ENCODE measurements at regions not wholly inside any gene's neighbourhood (a gene's known extent, or its start where the extent isn't known, plus 50 kb on each side); places are given as distances from the start of the nearest gene placed in this dataset.

DNA sequence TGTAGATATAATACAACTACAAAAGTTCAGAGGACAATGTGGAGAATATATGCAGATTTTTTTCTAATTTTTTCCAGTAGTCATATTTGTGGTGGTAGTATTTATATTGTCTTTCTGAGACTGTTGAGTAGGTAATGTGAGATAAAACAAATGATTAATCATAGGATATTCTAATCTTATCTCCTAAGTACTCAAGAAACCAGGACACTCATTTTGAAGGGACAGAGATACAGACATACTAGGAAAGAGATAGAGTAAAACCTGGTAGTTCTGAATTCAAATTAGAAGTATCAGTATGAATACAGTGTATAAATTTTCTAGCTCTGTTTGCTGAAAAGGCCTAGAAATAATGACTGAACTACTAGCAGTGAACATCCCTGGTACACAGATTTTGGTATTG lies 141.7 kb upstream of the ASIC2 start:
- Mint-ChIP-seq H3K36me3 (ENCODE audit: insufficient read depth in 2 of 2) (no peaks in the 10 kb centered on the region), H3K4me1 (ENCODE audit: low read depth) (no peaks in the 10 kb centered on the region), H3K9me3 (peaks cover 0 to 2% of the 10 kb centered on the region in 2 donors), H3K27me3 (ENCODE audit: low read depth) (no peaks in the 10 kb centered on the region), H3K27ac (no peak overlapping the region), H3K4me3 (no peak overlapping the region)
- ATAC-seq (replicated peaks in 1 of 2) = peak in 1 of 2 donors; percentile 51
- DNase-seq = no peak

DNA sequence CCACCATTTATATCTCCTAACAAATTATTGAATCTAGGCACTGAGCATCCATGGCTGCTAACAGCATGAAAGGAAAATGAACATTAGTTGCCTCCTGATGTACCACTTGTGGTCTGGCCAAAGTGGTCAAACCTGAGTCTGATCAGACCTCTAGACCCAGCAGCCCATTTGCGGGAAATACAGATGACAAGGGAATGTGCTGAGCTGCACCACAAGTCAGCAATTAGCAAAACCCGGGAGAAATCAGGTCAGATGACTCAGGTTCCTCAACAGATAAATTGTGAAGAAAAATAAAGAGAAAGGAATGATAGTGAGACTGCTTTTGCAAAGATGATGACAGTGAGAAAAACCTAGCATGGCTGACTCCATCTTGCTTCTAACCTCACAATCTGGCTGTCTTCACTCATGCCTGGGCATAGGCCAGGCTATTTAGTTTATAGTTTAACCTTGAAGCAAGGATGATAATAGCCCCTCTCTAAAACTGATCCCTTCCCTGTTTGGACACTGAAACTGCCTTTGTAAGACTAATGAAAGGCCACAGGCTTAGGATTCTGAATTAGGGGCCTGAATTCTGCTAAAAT lies 142.7 kb upstream of the ASIC2 start:
- no peaks in the 10 kb centered on the region for H3K4me1 Mint-ChIP-seq (ENCODE audit: low read depth)
- H3K27ac Mint-ChIP-seq = no peak overlapping the region
- H3K36me3 Mint-ChIP-seq (ENCODE audit: insufficient read depth in 2 of 2) = no peaks in the 10 kb centered on the region
- H3K4me3 Mint-ChIP-seq = no peak overlapping the region
- ATAC-seq (replicated peaks in 1 of 2) = no peak
- no peaks in the 10 kb centered on the region for H3K27me3 Mint-ChIP-seq (ENCODE audit: low read depth)
- DNase-seq = no peak
- peaks cover 0 to 2% of the 10 kb centered on the region in 2 donors for H3K9me3 Mint-ChIP-seq

DNA sequence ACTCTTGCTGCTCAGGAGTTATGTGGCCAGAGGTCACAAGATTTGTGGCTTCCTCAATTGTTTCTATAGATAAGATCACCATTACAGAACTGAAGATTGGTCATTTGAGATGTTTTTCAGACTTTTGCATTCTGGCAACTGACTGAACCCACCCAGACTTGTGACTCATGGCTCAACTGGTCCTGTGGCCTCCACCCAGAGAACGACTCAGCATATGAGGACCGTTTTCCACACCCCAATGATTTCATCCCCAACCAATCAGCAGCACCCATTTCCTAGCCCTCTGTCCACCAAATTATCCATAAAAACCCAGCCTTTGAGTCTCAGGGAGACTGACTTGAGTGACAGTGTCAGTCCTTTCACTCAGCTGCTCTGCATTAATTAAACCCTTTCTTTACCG lies 143.2 kb upstream of the ASIC2 start:
- H3K36me3 Mint-ChIP-seq (ENCODE audit: insufficient read depth in 2 of 2) = no peaks in the 10 kb centered on the region
- no peak overlapping the region for H3K27ac Mint-ChIP-seq
- DNase-seq (no peak), ATAC-seq (replicated peaks in 1 of 2) (no peak)
- no peak overlapping the region for H3K4me3 Mint-ChIP-seq
- no peaks in the 10 kb centered on the region for H3K4me1 Mint-ChIP-seq (ENCODE audit: low read depth)
- H3K9me3 Mint-ChIP-seq = peaks cover 0 to 2% of the 10 kb centered on the region in 2 donors
- no peaks in the 10 kb centered on the region for H3K27me3 Mint-ChIP-seq (ENCODE audit: low read depth)

DNA sequence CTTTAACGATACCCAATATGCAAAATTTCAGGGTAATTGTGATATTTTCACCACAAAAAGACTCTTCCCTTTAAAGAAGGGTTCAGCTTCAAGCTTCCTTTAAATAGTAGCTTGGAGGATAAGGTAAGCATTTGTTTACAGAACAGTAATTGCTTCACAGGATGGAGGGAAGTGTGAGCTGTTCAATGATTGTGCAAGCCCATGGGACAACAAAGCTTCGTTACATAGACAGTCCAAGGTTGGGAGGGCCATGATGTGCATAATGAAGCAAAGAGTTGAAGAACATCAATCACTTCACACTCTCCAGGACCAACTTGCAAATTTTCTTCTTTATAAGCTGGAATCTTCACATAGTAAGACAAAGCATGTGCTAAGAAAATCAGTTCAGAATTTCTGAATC lies 145.0 kb upstream of the ASIC2 start:
- H3K27me3 Mint-ChIP-seq (ENCODE audit: low read depth) = peaks cover 6% of the 10 kb centered on the region
- no peak overlapping the region for H3K4me3 Mint-ChIP-seq
- no peak overlapping the region for H3K27ac Mint-ChIP-seq
- DNase-seq (no peak), ATAC-seq (replicated peaks in 1 of 2) (no peak)
- no peaks in the 10 kb centered on the region for H3K4me1 Mint-ChIP-seq (ENCODE audit: low read depth)
- H3K9me3 Mint-ChIP-seq = peaks cover under 1% of the 10 kb centered on the region in 2 donors
- peaks cover 0 to 3% of the 10 kb centered on the region in 2 donors for H3K36me3 Mint-ChIP-seq (ENCODE audit: insufficient read depth in 2 of 2)

DNA sequence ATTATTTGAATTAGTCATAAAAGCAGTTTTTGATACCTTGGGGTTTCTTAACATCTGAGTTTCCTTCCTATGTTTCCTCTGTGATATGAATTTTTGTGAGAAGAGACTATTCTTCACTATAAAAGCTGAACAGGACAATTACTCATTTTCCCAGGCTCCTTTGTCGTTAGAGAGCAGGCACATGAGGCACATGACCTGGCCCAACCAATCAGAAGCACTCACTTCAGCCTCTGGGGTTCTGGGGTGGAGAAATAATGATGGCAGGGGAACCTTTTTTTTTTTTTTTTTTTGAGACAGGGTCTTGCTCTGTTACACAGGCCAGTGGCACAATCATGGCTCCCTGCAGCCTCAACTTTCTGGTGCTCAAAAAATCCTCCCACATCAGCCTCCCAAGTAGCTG lies 145.5 kb upstream of the ASIC2 start:
- Mint-ChIP-seq H3K27me3 (ENCODE audit: low read depth) (peaks cover 6% of the 10 kb centered on the region), H3K4me1 (ENCODE audit: low read depth) (no peaks in the 10 kb centered on the region), H3K4me3 (no peak overlapping the region), H3K27ac (no peak overlapping the region), H3K9me3 (peaks cover 0 to 1% of the 10 kb centered on the region in 2 donors), H3K36me3 (ENCODE audit: insufficient read depth in 2 of 2) (peaks cover 0 to 3% of the 10 kb centered on the region in 2 donors)
- DNase-seq = no peak
- peak in 1 of 2 donors; percentile 30 for ATAC-seq (replicated peaks in 1 of 2)

DNA sequence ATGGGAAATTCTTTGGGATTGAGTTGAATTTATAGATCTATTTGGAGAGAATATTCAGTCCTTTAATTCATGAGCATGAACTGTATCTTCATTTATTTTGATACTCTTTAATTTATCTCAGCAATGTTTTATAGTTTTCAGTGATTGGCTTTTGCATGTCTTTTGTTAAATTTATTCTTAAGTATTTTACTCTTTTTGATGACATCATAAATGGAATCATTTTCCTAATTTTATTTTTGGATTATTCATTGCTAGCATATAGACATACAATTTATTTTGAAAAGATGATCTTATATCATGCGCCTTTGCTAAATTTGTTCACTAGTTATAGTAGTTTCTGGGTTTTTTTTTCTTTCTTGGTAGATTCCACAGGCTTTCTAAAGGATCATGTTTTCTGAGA lies 149.2 kb upstream of the ASIC2 start:
- H3K27ac Mint-ChIP-seq = no peak overlapping the region
- H3K4me3 Mint-ChIP-seq = no peak overlapping the region
- peaks cover 1% of the 10 kb centered on the region in 2 donors for H3K9me3 Mint-ChIP-seq

DNA sequence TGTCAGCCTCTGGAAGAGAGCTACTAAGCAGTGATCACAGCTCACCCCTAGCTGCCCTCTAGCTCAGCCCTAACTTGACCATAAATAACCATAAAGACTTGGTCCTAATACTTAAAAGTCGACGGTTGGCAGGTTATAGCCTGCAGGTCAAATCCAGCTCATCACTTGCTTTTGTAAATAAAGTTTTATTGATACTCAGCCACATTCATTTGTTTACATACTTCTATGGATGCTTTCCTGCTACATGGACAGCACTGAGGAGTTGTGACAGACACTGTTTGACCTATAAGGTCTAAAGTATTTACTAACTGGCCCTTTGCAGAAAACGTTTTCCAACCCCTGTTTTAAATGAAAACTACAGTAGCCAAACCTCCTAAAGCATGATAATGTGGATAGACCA lies 151.6 kb upstream of the ASIC2 start:
- DNase-seq (no peak), ATAC-seq (replicated peaks in 1 of 2) (no peak)
- H3K9me3 Mint-ChIP-seq = peaks cover 1% of the 10 kb centered on the region in 2 donors
- peaks cover 6% of the 10 kb centered on the region for H3K27me3 Mint-ChIP-seq (ENCODE audit: low read depth)
- no peaks in the 10 kb centered on the region for H3K4me1 Mint-ChIP-seq (ENCODE audit: low read depth)
- no peak overlapping the region for H3K27ac Mint-ChIP-seq
- H3K36me3 Mint-ChIP-seq (ENCODE audit: insufficient read depth in 2 of 2) = peaks cover 0 to 3% of the 10 kb centered on the region in 2 donors
- no peak overlapping the region for H3K4me3 Mint-ChIP-seq

More for the DNA sequence above, 149.2 kb upstream of the ASIC2 start:
- Mint-ChIP-seq H3K27me3 (ENCODE audit: low read depth) (peaks cover 6% of the 10 kb centered on the region), H3K4me1 (ENCODE audit: low read depth) (no peaks in the 10 kb centered on the region), H3K36me3 (ENCODE audit: insufficient read depth in 2 of 2) (peaks cover 0 to 3% of the 10 kb centered on the region in 2 donors)
- ATAC-seq (replicated peaks in 1 of 2) = no peak
- no peak for DNase-seq

DNA sequence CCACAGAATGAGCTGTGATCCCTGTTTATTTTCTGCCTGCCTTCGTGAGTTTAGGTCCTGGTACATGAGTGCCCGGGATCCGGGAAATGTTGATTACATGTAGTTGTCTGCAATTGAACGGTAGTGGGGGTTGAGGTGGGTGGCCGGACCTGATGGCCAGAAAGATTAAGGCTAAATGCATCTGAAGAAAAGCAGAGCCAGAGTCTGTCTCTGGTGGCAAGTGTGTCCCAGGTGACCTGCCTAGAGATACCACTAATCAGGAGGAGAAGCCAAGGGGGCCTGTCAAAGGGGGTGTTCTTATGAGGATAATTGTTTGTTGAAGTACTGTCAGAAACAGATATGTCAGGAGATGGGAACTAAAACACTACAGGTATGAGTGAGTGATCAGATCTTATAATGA lies 154.0 kb upstream of the ASIC2 start:
- ATAC-seq (replicated peaks in 1 of 2) = no peak
- H3K4me3 Mint-ChIP-seq = no peak overlapping the region
- H3K9me3 Mint-ChIP-seq = peaks cover 1% of the 10 kb centered on the region in 2 donors
- H3K27me3 Mint-ChIP-seq (ENCODE audit: low read depth) = peaks cover 6% of the 10 kb centered on the region
- H3K4me1 Mint-ChIP-seq (ENCODE audit: low read depth) = no peaks in the 10 kb centered on the region
- H3K36me3 Mint-ChIP-seq (ENCODE audit: insufficient read depth in 2 of 2) = peaks cover 0 to 3% of the 10 kb centered on the region in 2 donors
- DNase-seq = no peak
- no peak overlapping the region for H3K27ac Mint-ChIP-seq

DNA sequence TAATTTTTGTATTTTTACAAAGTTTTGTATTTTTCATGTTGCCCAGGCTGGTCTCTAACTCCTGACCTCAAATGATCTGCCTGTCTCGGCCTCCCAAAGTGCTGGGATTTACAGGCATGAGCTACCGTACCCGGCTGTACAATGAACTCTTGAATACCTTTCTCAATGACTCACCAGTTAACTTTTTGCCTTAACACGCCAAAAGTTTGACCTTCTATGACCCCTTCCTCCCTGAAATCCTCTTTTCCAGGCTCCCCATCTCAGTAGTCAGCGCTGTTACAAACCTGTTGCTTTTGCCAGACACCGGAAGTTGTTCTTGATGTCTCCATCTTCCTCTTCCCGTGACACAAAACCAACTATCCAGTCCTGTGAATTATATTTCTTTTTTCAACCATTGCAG lies 158.1 kb upstream of the ASIC2 start:
- ATAC-seq (replicated peaks in 1 of 2) = no peak
- H3K27me3 Mint-ChIP-seq (ENCODE audit: low read depth) = peaks cover 3% of the 10 kb centered on the region
- no peak overlapping the region for H3K4me3 Mint-ChIP-seq
- DNase-seq = no peak
- no peaks in the 10 kb centered on the region for H3K4me1 Mint-ChIP-seq (ENCODE audit: low read depth)
- H3K36me3 Mint-ChIP-seq (ENCODE audit: insufficient read depth in 2 of 2) = no peaks in the 10 kb centered on the region
- no peaks in the 10 kb centered on the region for H3K9me3 Mint-ChIP-seq
- no peak overlapping the region for H3K27ac Mint-ChIP-seq

DNA sequence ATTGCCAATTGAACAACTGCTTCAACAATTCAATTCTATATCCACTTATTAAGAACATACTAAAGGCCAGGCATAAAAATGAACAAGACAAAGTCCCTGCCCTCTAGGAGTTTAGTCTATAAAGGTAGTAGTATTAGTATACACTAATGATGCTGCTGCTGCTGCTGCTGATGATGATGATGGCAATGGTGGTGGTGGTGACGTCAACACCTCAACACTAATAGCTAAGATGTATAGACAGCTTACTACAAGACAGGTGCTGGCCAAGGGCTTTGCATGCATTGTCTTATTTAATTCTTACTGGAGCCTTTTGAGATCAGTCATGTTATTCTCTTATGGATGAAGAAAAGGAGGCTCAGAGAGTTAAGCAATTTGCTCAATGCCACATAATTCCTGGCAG lies 164.4 kb upstream of the ASIC2 start:
- ATAC-seq (replicated peaks in 1 of 2) = no peak
- Mint-ChIP-seq H3K9me3 (no peaks in the 10 kb centered on the region), H3K27me3 (ENCODE audit: low read depth) (peaks cover 7% of the 10 kb centered on the region), H3K27ac (no peak overlapping the region), H3K4me1 (ENCODE audit: low read depth) (no peaks in the 10 kb centered on the region), H3K36me3 (ENCODE audit: insufficient read depth in 2 of 2) (no peaks in the 10 kb centered on the region), H3K4me3 (no peak overlapping the region)
- DNase-seq = no peak

DNA sequence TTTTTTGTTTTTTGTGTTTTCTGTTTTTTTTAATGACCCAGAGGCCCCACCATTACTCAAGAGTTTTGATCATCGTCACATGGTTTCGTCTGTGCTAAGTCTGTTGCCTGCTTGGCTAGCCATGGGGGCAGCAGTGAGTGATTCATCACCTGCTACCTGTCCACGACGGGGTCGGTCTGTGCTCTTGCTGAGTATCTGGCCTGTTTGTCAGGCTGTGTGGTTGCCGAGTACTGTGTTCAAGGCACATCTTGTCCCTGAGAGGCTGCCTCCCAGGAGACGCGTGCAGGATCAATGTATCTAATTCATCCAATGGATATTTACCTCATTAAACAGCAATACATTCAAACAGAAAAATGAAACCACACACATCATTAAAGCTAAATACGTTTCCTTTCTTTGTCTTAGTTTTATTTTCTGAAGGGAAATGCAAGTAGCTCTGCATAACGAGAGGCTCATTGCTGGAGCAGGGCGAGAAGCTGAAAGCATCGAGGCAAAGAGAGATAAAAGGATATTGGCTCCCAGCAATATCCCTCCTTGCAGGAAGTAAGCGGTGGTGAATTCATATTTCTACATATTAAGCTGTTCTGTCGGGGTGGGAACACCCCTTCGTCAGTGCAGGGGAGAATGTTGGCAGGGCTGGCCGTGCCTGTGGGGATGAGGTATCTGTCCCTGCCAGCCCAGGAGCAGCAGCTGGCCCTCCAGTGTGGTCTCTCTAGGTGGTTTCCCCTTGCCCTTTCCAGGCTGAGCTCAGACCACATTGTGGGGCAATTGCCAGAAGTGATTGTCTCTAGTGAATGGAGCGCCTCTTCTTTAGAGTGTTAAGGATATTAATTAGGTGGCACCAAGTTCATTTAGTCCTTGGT lies 166.2 kb upstream of the ASIC2 start:
- ATAC-seq (replicated peaks in 1 of 2) = no peak
- H3K9me3 Mint-ChIP-seq = no peaks in the 10 kb centered on the region

DNA sequence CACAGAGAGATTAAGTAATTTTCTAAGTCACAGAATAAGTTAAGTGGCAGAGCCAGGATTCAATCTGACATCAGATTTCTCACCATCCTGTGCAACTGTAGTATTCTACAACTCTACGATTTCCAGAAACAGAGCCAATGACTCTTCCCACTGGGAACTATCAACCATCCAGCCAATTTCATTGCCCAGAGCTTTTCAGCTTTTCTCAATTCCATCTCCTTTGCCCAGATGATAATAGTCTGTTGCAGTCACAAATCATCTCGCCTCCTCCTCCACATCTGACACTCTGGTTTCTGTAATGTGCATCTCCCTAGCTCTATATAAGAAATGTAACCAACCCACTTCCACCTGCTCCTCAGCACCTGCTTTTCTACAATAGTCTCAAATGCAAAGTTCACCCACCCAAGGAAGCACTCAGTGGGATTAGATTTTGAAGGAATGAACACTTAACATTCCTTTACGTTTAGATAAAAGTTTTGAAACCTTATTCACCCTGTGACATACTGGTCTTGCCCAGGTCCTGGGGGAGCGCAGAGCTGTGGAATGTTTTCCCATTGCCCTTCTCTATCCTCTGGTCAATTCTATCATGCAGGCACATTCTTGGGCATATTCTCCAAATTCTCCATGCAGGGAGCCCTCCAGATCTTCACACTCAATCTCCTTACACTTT lies 167.8 kb upstream of the ASIC2 start:
- no peak overlapping the region for H3K4me3 Mint-ChIP-seq
- no peaks in the 10 kb centered on the region for H3K9me3 Mint-ChIP-seq
- peaks cover 7% of the 10 kb centered on the region for H3K27me3 Mint-ChIP-seq (ENCODE audit: low read depth)
- H3K36me3 Mint-ChIP-seq (ENCODE audit: insufficient read depth in 2 of 2) = no peaks in the 10 kb centered on the region
- no peak for ATAC-seq (replicated peaks in 1 of 2)
- no peak for DNase-seq
- no peaks in the 10 kb centered on the region for H3K4me1 Mint-ChIP-seq (ENCODE audit: low read depth)
- H3K27ac Mint-ChIP-seq = no peak overlapping the region

More for the DNA sequence above, 166.2 kb upstream of the ASIC2 start:
- Mint-ChIP-seq H3K4me3 (no peak overlapping the region), H3K36me3 (ENCODE audit: insufficient read depth in 2 of 2) (no peaks in the 10 kb centered on the region), H3K27me3 (ENCODE audit: low read depth) (peaks cover 7% of the 10 kb centered on the region), H3K4me1 (ENCODE audit: low read depth) (no peaks in the 10 kb centered on the region), H3K27ac (no peak overlapping the region)
- DNase-seq = no peak

DNA sequence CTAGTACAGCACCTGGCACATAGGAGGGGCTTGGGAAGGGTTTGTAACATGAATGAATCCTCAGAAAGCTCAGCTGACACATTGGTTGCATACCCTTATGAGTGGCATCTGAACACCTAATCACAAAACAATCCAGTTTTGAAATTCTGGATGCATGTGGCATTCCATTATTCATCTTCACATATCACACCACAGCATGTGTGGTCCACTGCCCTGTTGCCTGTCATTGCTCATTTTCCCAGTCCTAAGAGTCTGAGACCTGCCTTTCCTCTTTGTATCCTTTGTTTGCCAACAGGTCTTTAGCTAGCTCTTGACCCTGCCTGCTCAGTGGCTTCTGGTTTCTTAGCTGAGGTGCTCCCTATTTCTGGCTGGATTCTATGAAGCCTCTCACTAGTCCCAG lies 170.8 kb upstream of the ASIC2 start:
- no peak overlapping the region for H3K27ac Mint-ChIP-seq
- H3K27me3 Mint-ChIP-seq (ENCODE audit: low read depth) = no peaks in the 10 kb centered on the region
- peaks cover 0 to 1% of the 10 kb centered on the region in 2 donors for H3K9me3 Mint-ChIP-seq
- H3K36me3 Mint-ChIP-seq (ENCODE audit: insufficient read depth in 2 of 2) = no peaks in the 10 kb centered on the region
- no peak for ATAC-seq (replicated peaks in 1 of 2)
- H3K4me1 Mint-ChIP-seq (ENCODE audit: low read depth) = no peaks in the 10 kb centered on the region
- no peak overlapping the region for H3K4me3 Mint-ChIP-seq
- no peak for DNase-seq

All from activated T-cell treated with anti-CD3 and anti-CD28 coated beads, Interleukin-2, amount 50 U/mL, for 72 hours (primary cell).